Stimulated activated memory B cell treated with anti-CD40 and anti-IgM and Interleukin-4, amounts not matched to agents 10 μg/mL and 1 μg/mL and 100 μg/mL, for 72 hours (primary cell): ENCODE measurements at regions not wholly inside any gene's neighbourhood (a gene's known extent, or its start where the extent isn't known, plus 50 kb on each side); places are given as distances from the start of the nearest gene placed in this dataset.
"Not testable (repeated sequence)": the region's sequence is repeated elsewhere in the genome, so short reads cannot be mapped to it uniquely, and the experiment has no call there.

Experiments used
- ATAC-seq: fragments of 150-1000 bp; cut with Tn5 transposase; 2 replicates; pipeline ENCODE4 v1.10.0; 2021
- H3K27ac Mint-ChIP-seq: one replicate; pipeline ENCODE4 v1.8.0; 2022; ENCODE audit warnings: mild to moderate bottlenecking, mixed read lengths
- H3K27me3 Mint-ChIP-seq: one replicate; pipeline ENCODE4 v1.8.0; 2022; ENCODE audit warnings: mixed read lengths
- H3K36me3 Mint-ChIP-seq: one replicate; pipeline ENCODE4 v1.8.0; 2022; ENCODE audit warnings: mixed read lengths
- H3K4me1 Mint-ChIP-seq: one replicate; pipeline ENCODE4 v1.8.0; 2022; ENCODE audit warnings: mixed read lengths
- H3K4me3 Mint-ChIP-seq: one replicate; pipeline ENCODE4 v1.8.0; 2022; ENCODE audit warnings: mild to moderate bottlenecking, moderate library complexity, mixed read lengths
- H3K9me3 Mint-ChIP-seq: one replicate; pipeline ENCODE4 v1.8.0; 2022; ENCODE audit warnings: mixed read lengths

- H3K4me3 Mint-ChIP-seq: no peak overlapping the region
- H3K9me3 Mint-ChIP-seq: peaks cover 3% of the 10 kb centered on the region
- H3K27me3 Mint-ChIP-seq: no peaks in the 10 kb centered on the region
- no peak overlapping the region for H3K27ac Mint-ChIP-seq
- H3K4me1 Mint-ChIP-seq: no peaks in the 10 kb centered on the region
- no peaks in the 10 kb centered on the region for H3K36me3 Mint-ChIP-seq
- no peak for ATAC-seq
Observed at GRCh38 chr3:6679510-6679909, 181.4 kb upstream of the GRM7 start.

GRCh38 chr3:6680119-6680806 is 180.7 kb upstream of the GRM7 start:
- H3K9me3 Mint-ChIP-seq: peaks cover 3% of the 10 kb centered on the region

DNA sequence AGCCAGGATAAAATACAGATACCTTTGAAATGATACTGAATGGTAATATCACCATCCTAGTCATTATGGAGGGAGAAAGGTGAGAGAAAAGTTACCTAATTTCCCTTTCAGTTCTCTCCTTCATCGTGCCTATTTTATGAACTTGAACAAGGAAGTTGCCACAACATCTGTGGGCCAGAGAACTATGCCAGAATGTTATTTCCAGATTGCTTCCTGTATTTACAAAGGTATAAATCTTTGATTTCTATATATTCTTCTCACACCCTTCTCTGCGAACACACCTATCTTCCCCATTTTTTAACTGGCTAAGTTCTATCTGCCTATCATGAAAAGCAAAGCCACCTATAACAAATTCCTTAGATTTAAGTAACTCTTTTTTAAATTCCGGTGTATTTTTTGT is 163.6 kb upstream of the GRM7 start:
- no peak overlapping the region for H3K4me3 Mint-ChIP-seq
- ATAC-seq: no peak
- no peaks in the 10 kb centered on the region for H3K36me3 Mint-ChIP-seq
- no peaks in the 10 kb centered on the region for H3K9me3 Mint-ChIP-seq
- H3K4me1 Mint-ChIP-seq: no peaks in the 10 kb centered on the region
- no peaks in the 10 kb centered on the region for H3K27me3 Mint-ChIP-seq
- H3K27ac Mint-ChIP-seq: no peak overlapping the region

More at GRCh38 chr3:6680119-6680806, 180.7 kb upstream of the GRM7 start:
- ATAC-seq: no peak
- no peak overlapping the region for H3K4me3 Mint-ChIP-seq
- no peaks in the 10 kb centered on the region for H3K4me1 Mint-ChIP-seq
- no peak overlapping the region for H3K27ac Mint-ChIP-seq
- H3K27me3 Mint-ChIP-seq: no peaks in the 10 kb centered on the region
- no peaks in the 10 kb centered on the region for H3K36me3 Mint-ChIP-seq

- no peaks in the 10 kb centered on the region for H3K36me3 Mint-ChIP-seq
- no peak overlapping the region for H3K4me3 Mint-ChIP-seq
- no peak overlapping the region for H3K27ac Mint-ChIP-seq
- no peaks in the 10 kb centered on the region for H3K4me1 Mint-ChIP-seq
- H3K9me3 Mint-ChIP-seq: no peaks in the 10 kb centered on the region
- no peaks in the 10 kb centered on the region for H3K27me3 Mint-ChIP-seq
- no peak for ATAC-seq
Observed at GRCh38 chr3:6697722-6698121, 163.2 kb upstream of the GRM7 start.

GRCh38 chr3:6704817-6705216 is 156.1 kb upstream of the GRM7 start:
- not testable (repeated sequence) for H3K4me1 Mint-ChIP-seq, H3K27me3 Mint-ChIP-seq, ATAC-seq, H3K9me3 Mint-ChIP-seq, H3K27ac Mint-ChIP-seq, H3K36me3 Mint-ChIP-seq, H3K4me3 Mint-ChIP-seq

- no peaks in the 10 kb centered on the region for H3K27me3 Mint-ChIP-seq
- no peaks in the 10 kb centered on the region for H3K4me1 Mint-ChIP-seq
- no peak overlapping the region for H3K27ac Mint-ChIP-seq
- ATAC-seq: no peak
- H3K36me3 Mint-ChIP-seq: no peaks in the 10 kb centered on the region
- H3K9me3 Mint-ChIP-seq: peaks cover 4% of the 10 kb centered on the region
- H3K4me3 Mint-ChIP-seq: no peak overlapping the region
Observed at GRCh38 chr3:6706777-6707176, 154.1 kb upstream of the GRM7 start.

- no peak overlapping the region for H3K4me3 Mint-ChIP-seq
- H3K27me3 Mint-ChIP-seq: no peaks in the 10 kb centered on the region
- H3K9me3 Mint-ChIP-seq: peaks cover 4% of the 10 kb centered on the region
- ATAC-seq: no peak
- no peak overlapping the region for H3K27ac Mint-ChIP-seq
- H3K36me3 Mint-ChIP-seq: no peaks in the 10 kb centered on the region
- no peaks in the 10 kb centered on the region for H3K4me1 Mint-ChIP-seq
Observed at GRCh38 chr3:6709178-6709577, 151.7 kb upstream of the GRM7 start.

DNA sequence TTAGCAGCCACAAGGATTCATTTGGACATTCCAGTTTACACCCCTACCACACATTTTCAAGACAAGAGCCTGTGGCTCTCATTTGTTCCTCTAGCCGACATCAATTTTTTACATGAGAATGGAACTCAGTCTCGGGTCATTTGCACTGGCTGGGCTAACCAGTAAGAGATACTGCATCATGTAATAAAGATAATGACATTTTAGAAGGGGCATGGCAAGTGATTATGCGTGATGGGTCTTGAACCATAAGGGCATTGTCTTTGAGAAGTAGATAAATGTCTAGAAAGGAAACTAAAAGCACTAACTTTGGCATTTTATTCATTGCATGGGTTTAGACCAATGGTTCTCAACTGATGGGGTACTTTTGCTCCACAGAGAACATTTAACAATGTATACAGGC is 146.0 kb upstream of the GRM7 start:
- Mint-ChIP-seq H3K9me3 (peaks cover 8% of the 10 kb centered on the region), H3K36me3 (no peaks in the 10 kb centered on the region), H3K27ac (no peak overlapping the region), H3K4me3 (no peak overlapping the region), H3K4me1 (peaks cover 12% of the 10 kb centered on the region), H3K27me3 (no peaks in the 10 kb centered on the region)
- no peak for ATAC-seq

- no peak overlapping the region for H3K27ac Mint-ChIP-seq
- peaks cover 8% of the 10 kb centered on the region for H3K9me3 Mint-ChIP-seq
- H3K4me3 Mint-ChIP-seq: no peak overlapping the region
- no peaks in the 10 kb centered on the region for H3K27me3 Mint-ChIP-seq
- H3K36me3 Mint-ChIP-seq: no peaks in the 10 kb centered on the region
- no peak for ATAC-seq
- H3K4me1 Mint-ChIP-seq: peaks cover 12% of the 10 kb centered on the region
Observed at GRCh38 chr3:6716420-6716819, 144.5 kb upstream of the GRM7 start.

GRCh38 chr3:6717026-6717943 is 143.6 kb upstream of the GRM7 start:
- Mint-ChIP-seq H3K27ac (no peak overlapping the region), H3K9me3 (peaks cover 11% of the 10 kb centered on the region), H3K27me3 (no peaks in the 10 kb centered on the region), H3K4me1 (peaks cover 12% of the 10 kb centered on the region), H3K4me3 (no peak overlapping the region), H3K36me3 (no peaks in the 10 kb centered on the region)
- ATAC-seq: peak; percentile 93

DNA sequence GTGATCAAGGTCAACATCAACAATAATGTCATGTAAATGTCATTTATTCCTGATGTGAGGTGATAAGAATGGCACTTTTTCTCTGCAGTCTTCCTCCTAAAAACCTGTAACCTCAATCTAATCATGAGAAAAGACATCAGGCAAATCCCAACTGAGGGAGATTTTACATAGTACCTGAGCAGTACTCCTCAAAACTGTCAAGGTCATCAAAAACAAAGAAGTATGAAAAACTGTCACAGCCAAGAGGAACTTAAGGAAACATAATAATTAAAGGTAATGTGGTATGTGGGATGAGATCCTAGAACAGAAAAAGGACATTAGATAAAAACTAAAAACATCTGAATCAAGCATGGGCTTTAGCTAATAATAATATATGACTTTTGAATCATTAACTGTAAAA is 140.9 kb upstream of the GRM7 start:
- Mint-ChIP-seq H3K4me1 (peaks cover 12% of the 10 kb centered on the region), H3K36me3 (no peaks in the 10 kb centered on the region), H3K9me3 (peaks cover 11% of the 10 kb centered on the region), H3K27ac (no peak overlapping the region), H3K27me3 (no peaks in the 10 kb centered on the region), H3K4me3 (no peak overlapping the region)
- no peak for ATAC-seq

DNA sequence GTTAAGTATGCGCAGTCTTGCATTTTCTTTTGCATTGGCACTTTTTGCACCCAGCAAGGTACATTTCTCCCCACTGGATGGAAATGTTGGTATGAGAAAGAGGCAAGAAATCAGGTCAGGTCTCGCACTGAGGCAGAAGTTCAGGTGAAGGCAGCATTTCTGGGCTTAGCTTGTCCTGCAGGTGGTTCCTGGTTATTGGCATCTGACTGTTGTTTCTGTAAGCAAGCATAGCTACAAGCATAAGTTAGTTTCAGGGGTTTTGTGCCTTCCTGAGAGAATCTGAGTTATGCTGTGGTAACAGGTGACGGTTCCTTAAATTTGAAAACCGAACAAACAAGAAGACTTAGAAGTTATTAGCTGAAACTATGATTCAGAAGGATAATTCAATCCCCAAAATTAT is 139.4 kb upstream of the GRM7 start:
- Mint-ChIP-seq H3K27me3 (no peaks in the 10 kb centered on the region), H3K4me1 (peaks cover 12% of the 10 kb centered on the region), H3K4me3 (no peak overlapping the region), H3K27ac (no peak overlapping the region), H3K36me3 (no peaks in the 10 kb centered on the region), H3K9me3 (peaks cover 11% of the 10 kb centered on the region)
- no peak for ATAC-seq

DNA sequence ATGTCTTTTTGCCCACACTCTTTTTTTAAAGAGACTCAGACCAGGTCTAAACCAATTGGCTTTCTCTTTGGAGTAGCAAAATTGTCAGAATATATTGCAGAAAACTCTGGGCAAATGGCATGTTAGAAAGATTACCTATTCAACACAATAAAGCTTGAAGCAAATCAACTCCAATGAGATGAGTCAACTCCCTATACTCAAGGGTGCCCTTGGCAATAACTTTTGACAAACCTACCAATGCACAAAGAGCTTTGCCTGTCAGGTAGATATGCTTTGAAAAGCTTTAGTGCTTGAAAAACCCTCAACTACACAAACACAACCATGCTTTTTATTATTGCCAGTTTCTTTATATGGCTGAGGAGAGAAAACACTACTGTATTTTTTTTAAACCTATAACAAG is 137.7 kb upstream of the GRM7 start:
- ATAC-seq: no peak
- Mint-ChIP-seq H3K9me3 (peaks cover 6% of the 10 kb centered on the region), H3K4me1 (no peaks in the 10 kb centered on the region)

GRCh38 chr3:6726811-6727210 is 134.1 kb upstream of the GRM7 start:
- Mint-ChIP-seq H3K36me3 (no peaks in the 10 kb centered on the region), H3K4me1 (no peaks in the 10 kb centered on the region), H3K27me3 (no peaks in the 10 kb centered on the region), H3K4me3 (no peak overlapping the region), H3K27ac (no peak overlapping the region), H3K9me3 (peaks cover 9% of the 10 kb centered on the region)
- no peak for ATAC-seq

More for the DNA sequence above, 137.7 kb upstream of the GRM7 start:
- no peak overlapping the region for H3K27ac Mint-ChIP-seq
- no peaks in the 10 kb centered on the region for H3K27me3 Mint-ChIP-seq
- H3K4me3 Mint-ChIP-seq: no peak overlapping the region
- no peaks in the 10 kb centered on the region for H3K36me3 Mint-ChIP-seq

DNA sequence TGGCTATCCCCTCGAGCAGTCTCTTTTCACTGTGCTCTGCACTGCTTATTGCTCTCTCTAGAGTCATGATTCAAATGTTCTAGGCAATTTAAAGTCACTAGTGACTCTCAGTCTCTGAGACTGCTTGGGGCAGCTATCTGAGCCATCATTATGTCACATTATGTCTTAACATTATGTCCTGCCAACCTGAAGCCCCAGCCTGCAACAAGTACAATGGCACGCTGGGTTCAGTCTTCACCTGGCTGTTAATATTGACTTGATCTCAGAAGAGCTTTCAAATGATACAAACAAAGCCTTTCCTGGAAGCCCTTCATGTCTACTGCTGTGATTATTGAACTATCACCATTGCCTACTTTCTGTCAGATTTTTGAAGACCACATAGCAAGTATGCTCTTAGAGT is 128.1 kb upstream of the GRM7 start:
- no peak for ATAC-seq
- no peaks in the 10 kb centered on the region for H3K27me3 Mint-ChIP-seq
- H3K9me3 Mint-ChIP-seq: peaks cover 3% of the 10 kb centered on the region
- H3K36me3 Mint-ChIP-seq: no peaks in the 10 kb centered on the region
- H3K4me3 Mint-ChIP-seq: no peak overlapping the region
- H3K4me1 Mint-ChIP-seq: no peaks in the 10 kb centered on the region
- H3K27ac Mint-ChIP-seq: no peak overlapping the region
